ENCODE measurements at regions not wholly inside any gene's neighbourhood (a gene's known extent, or its start where the extent isn't known, plus 50 kb on each side); places are given as distances from the start of the nearest gene placed in this dataset.

GRCh38 chr4:64533637-64534036 is 124.4 kb upstream of the TECRL start:
- intact Hi-C loops (cut with DNase I), result no loop called here

GRCh38 chr4:64533159-64533558 is 123.9 kb upstream of the TECRL start:
- H3K4me3 ChIP-seq, result no peak overlapping the region
- TF ChIP-seq POLR2AphosphoS5 (IDR thresholded peaks at IDR 0.05; ENCODE audit: insufficient read depth in 1 of 2, low read depth in 1 of 2) (no peak), CTCF (IDR thresholded peaks at IDR 0.05) (no peak), POLR2A (IDR thresholded peaks at IDR 0.05) (no peak)
- intact Hi-C loops (cut with DNase I), result no loop called here
- H3K9me3 ChIP-seq, result no peaks in the 10 kb centered on the region
- no peaks in the 10 kb centered on the region for H3K36me3 ChIP-seq
- no peak for DNase-seq (ENCODE audit: extremely low spot score in 2 of 2)
- H3K27me3 ChIP-seq, result no peaks in the 10 kb centered on the region
- no peaks in the 10 kb centered on the region for H3K4me1 ChIP-seq
- H3K27ac ChIP-seq, result no peak overlapping the region

More at GRCh38 chr4:64533637-64534036, 124.4 kb upstream of the TECRL start:
- no peak for TF ChIP-seq POLR2AphosphoS5 (IDR thresholded peaks at IDR 0.05; ENCODE audit: insufficient read depth in 1 of 2, low read depth in 1 of 2)
- no peak for TF ChIP-seq CTCF (IDR thresholded peaks at IDR 0.05)
- TF ChIP-seq POLR2A (IDR thresholded peaks at IDR 0.05), result no peak
- Histone ChIP-seq H3K27me3 (no peaks in the 10 kb centered on the region), H3K36me3 (no peaks in the 10 kb centered on the region), H3K27ac (no peak overlapping the region), H3K9me3 (no peaks in the 10 kb centered on the region), H3K4me1 (no peaks in the 10 kb centered on the region), H3K4me3 (no peak overlapping the region)
- no peak for DNase-seq (ENCODE audit: extremely low spot score in 2 of 2)

- H3K36me3 ChIP-seq, result no peaks in the 10 kb centered on the region
- intact Hi-C loops (cut with DNase I), result no loop called here
Observed at GRCh38 chr4:64520421-64520820, 111.2 kb upstream of the TECRL start.

GRCh38 chr4:64518600-64518999 is 109.3 kb upstream of the TECRL start:
- Histone ChIP-seq H3K36me3 (no peaks in the 10 kb centered on the region), H3K9me3 (no peaks in the 10 kb centered on the region), H3K27me3 (no peaks in the 10 kb centered on the region), H3K4me3 (no peak overlapping the region), H3K27ac (no peak overlapping the region), H3K4me1 (no peaks in the 10 kb centered on the region)
- no peak for DNase-seq (ENCODE audit: extremely low spot score in 2 of 2)
- intact Hi-C loops (cut with DNase I), result no loop called here
- TF ChIP-seq POLR2AphosphoS5 (IDR thresholded peaks at IDR 0.05; ENCODE audit: insufficient read depth in 1 of 2, low read depth in 1 of 2), result no peak

More at GRCh38 chr4:64520421-64520820, 111.2 kb upstream of the TECRL start:
- no peak overlapping the region for H3K27ac ChIP-seq
- DNase-seq (ENCODE audit: extremely low spot score in 2 of 2), result no peak
- H3K27me3 ChIP-seq, result no peaks in the 10 kb centered on the region
- no peaks in the 10 kb centered on the region for H3K9me3 ChIP-seq
- no peak overlapping the region for H3K4me3 ChIP-seq
- no peaks in the 10 kb centered on the region for H3K4me1 ChIP-seq
- TF ChIP-seq POLR2AphosphoS5 (IDR thresholded peaks at IDR 0.05; ENCODE audit: insufficient read depth in 1 of 2, low read depth in 1 of 2) (no peak), POLR2A (IDR thresholded peaks at IDR 0.05) (no peak), CTCF (IDR thresholded peaks at IDR 0.05) (no peak)

GRCh38 chr4:64516176-64516575 is 106.9 kb upstream of the TECRL start:
- H3K27me3 ChIP-seq, result no peaks in the 10 kb centered on the region
- intact Hi-C loops (cut with DNase I), result no loop called here
- H3K9me3 ChIP-seq, result no peaks in the 10 kb centered on the region
- no peaks in the 10 kb centered on the region for H3K36me3 ChIP-seq
- H3K4me1 ChIP-seq, result no peaks in the 10 kb centered on the region
- no peak overlapping the region for H3K4me3 ChIP-seq
- no peak for TF ChIP-seq POLR2AphosphoS5 (IDR thresholded peaks at IDR 0.05; ENCODE audit: insufficient read depth in 1 of 2, low read depth in 1 of 2)
- TF ChIP-seq POLR2A (IDR thresholded peaks at IDR 0.05), result no peak
- TF ChIP-seq CTCF (IDR thresholded peaks at IDR 0.05), result no peak
- DNase-seq (ENCODE audit: extremely low spot score in 2 of 2), result no peak
- H3K27ac ChIP-seq, result no peak overlapping the region

All from vagina (tissue), 2 donors.